A549 (cell line): ENCODE measurements at regions not wholly inside any gene's neighbourhood (a gene's known extent, or its start where the extent isn't known, plus 50 kb on each side); places are given as distances from the start of the nearest gene placed in this dataset.

Source experiments
- CBX2 ChIP-seq: fragments of 200-600 bp; sonication (generic); IDR thresholded peaks from 2 replicates; pipeline ENCODE4 v1.6.1; 2016; ENCODE audit warnings: low read depth, mild to moderate bottlenecking, borderline replicate concordance
- CTCF ChIP-seq: fragments of >200 bp; sonication (Bioruptor Twin); formaldehyde crosslinking; IDR thresholded peaks from 3 replicates; pipeline ENCODE4 v1.5.1; 2016
- PBX3 ChIP-seq: IDR thresholded peaks from 2 replicates; pipeline ENCODE4 v1.6.1; 2012

- TF ChIP-seq CTCF (no peak), PBX3 (no peak), CBX2 (no peak)
These were observed 213.2 kb downstream of the RBM43 start for GRCh38 chr2:151048331-151049054.
